Urinary bladder (tissue), 4 donors: ENCODE measurements at regions not wholly inside any gene's neighbourhood (a gene's known extent, or its start where the extent isn't known, plus 50 kb on each side); places are given as distances from the start of the nearest gene placed in this dataset. TPM values are rescaled to one million over a fixed set of nuclear protein-coding genes. Genes with fewer than 3 reads are reported as not detected.

ENCODE experiments used
- DNase-seq: peaks from one replicate; pipeline ENCODE4 v3.0.0-alpha.2; 2015; ENCODE audit errors: extremely low spot score
- H3K27ac ChIP-seq: one replicate; pipeline ENCODE4 v1.5.1; 2013; ENCODE audit warnings: low read depth, mild to moderate bottlenecking, moderate library complexity
- H3K36me3 ChIP-seq: one replicate; pipeline ENCODE4 v1.6.1; 2013; ENCODE audit warnings: mild to moderate bottlenecking, moderate library complexity; ENCODE audit not compliant: insufficient read depth
- H3K4me1 ChIP-seq: one replicate; pipeline ENCODE4 v1.6.1; 2013; ENCODE audit warnings: mild to moderate bottlenecking, moderate library complexity; ENCODE audit not compliant: insufficient read depth
- H3K4me3 ChIP-seq: one replicate; pipeline ENCODE4 v1.5.1; 2013; ENCODE audit warnings: low read depth, low read length
- WGBS: extraction: QIAGEN DNeasy Blood & Tissue Kit; methylation state at CpG from one replicate; pipeline ENCODE4 v1.1.7; 2013; 5-methylcytosine and 5-hydroxymethylcytosine counted together
- small RNA-seq: library from RNA; depleted of rRNA; stranded (forward); fragments of <200 nt; gene quantifications from one replicate; pipeline ENCODE3, GENCODE V24; 2014
- donor health status: healthy with polysubstance abuse.
- donor health status: healthy.

DNA sequence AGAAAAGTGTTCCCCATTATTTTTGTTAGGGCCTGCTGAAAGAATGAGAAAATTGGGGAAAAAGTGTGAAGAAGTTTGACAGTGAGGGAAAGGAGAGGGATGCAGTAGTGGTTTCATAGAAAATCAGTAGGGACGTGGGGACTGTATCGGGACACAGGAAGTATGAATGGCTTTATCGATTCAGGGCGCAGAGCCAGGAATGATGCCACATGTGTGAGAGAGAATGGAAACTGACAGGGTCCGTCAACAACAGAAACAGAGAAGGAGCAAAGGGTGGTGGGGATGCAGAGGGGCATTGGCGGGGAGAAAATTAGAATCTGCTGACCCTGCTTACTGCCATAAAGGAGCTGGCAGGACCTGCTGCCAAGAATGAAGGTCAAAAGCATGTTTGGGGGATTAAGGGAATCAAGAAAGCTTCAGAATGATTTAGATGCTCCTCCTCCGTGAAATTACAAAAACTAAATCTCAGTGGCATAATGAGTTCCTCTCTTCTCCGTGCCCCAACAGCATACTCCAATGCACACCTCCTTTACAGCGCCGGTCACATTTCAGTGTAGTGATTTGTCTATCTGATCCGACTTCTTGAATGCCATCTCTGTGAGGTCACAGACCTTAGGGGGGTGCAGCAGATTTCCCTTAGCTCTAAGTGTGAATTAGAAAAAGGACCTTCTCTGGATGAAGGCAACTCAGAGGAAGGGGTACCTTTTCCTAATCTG, 92.6 kb downstream of the EMP1 start:
- H3K4me3 ChIP-seq = no peak overlapping the region
- no peaks in the 10 kb centered on the region for H3K4me1 ChIP-seq
- H3K36me3 ChIP-seq = no peaks in the 10 kb centered on the region
- 40% methylated on average over 11 of the region's 11 CpGs for WGBS
- no peak overlapping the region for H3K27ac ChIP-seq
- no peak for DNase-seq

DNA sequence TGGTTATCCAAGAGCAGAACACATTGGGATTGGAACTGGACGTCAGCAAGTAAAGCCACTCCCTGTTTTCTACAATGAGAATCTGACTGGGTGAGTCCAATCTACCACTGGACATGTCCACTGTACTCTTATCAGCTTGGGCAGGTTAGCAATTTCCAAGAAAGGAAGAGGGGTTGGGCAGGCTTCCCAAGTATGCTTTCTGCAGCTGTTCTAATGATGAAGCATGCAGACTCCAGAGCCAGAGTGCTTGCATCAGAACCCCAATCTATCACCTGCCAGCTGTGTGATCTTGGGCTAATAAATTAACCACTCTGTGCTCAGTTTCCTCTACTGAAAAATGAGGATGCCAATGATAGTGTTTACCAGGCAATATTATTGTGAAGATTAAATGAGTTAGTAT, 92.0 kb downstream of the EMP1 start:
- H3K36me3 ChIP-seq = no peaks in the 10 kb centered on the region
- no peak overlapping the region for H3K4me3 ChIP-seq
- 16% methylated on average over 1 of the region's 1 CpG for WGBS
- H3K4me1 ChIP-seq = no peaks in the 10 kb centered on the region
- no peak for DNase-seq
- no peak overlapping the region for H3K27ac ChIP-seq

DNA sequence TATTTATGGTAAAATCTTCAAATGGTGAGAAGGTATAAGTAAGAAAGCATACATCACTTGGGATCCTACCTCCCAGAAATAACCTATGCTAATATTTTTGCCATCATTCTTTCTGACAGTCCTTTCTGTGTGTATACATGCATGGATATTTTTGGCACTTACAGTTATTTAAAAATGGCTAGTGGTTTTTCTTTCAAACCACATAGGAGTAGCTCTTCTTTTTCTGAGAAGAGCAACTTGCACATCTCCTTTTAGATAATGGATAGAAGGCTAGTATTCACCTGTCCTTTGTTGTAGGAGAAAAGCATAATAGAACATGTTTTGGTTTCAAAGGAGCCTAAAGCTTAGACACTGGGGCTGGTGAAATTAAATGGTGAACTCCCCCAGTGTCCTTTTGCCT, 87.3 kb downstream of the EMP1 start:
- Histone ChIP-seq H3K4me1 (no peaks in the 10 kb centered on the region), H3K4me3 (no peak overlapping the region), H3K36me3 (no peaks in the 10 kb centered on the region), H3K27ac (no peak overlapping the region)
- no peak for DNase-seq

DNA sequence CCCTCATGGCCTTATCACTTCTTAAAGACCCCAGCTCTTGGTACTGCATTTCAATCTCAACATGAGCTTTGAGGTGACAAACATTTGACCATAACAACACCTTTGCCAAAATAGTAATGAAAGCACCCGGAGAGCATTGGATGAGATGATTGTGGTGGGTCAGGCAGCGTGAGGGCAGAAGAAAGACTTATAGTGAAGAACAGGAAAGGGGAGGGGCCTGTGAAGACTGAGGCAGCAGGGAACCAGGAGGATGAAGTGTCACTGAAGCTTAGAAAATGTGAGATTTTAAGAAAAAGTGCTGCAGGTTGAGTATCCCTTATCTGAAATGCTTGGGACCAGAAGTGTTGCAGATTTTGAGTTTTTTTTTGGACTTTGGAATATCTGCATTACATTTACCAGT, 86.3 kb downstream of the EMP1 start:
- Histone ChIP-seq H3K4me3 (no peak overlapping the region), H3K36me3 (no peaks in the 10 kb centered on the region), H3K27ac (no peak overlapping the region), H3K4me1 (no peaks in the 10 kb centered on the region)
- no peak for DNase-seq
- 75% methylated on average over 2 of the region's 2 CpGs for WGBS

DNA sequence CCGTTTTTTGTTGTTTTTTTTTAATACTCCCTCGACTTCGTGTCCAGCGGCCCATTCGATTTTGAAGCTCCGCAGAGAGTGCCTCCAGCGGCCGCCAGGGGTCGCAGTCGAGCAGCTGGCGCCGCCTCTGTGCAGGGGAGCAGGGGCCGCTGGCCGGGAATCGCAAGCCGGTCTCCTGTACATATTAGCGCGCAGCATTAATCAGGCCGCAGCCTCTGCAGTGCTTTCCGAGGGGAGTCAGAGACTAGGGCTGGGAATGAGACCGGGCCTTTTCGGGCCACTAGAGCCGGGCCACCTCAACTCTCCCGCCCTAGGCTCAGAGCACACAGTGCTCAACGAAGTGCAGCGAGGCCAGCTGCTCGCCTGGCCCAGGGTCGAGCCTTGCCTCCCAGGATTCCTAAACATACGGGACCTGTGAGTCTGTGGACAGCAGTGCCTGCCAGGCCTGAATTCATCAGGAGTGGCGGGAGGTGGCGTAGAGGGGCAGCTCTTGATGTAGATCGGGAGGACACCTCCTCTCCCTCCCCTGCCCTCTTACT, 81.8 kb downstream of the EMP1 start:
- peak; percentile 23 for DNase-seq
- Histone ChIP-seq H3K36me3 (no peaks in the 10 kb centered on the region), H3K4me3 (no peak overlapping the region), H3K4me1 (no peaks in the 10 kb centered on the region), H3K27ac (no peak overlapping the region)
- WGBS = 15% methylated on average over 32 of the region's 32 CpGs

DNA sequence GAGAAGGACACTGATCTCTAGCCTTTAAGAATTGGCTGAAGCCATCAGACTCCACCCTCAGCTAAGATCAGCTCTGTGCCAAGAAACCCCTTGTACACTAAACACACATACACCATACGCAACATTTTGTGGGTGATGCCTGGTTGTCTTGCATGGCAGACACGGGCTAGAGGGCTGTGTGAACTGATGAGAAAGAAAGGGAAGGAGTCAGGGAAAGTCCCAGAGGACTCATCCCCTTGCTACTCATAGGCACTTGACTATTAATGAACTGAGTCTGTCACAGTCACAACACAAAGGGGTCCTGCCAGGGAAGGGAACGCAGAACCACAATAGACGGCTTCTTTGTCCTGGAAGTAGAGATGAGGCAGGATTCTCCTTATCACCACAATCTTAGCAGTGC, 80.8 kb downstream of the EMP1 start:
- H3K27ac ChIP-seq = no peak overlapping the region
- WGBS = 91% methylated on average over 4 of the region's 4 CpGs
- H3K4me1 ChIP-seq = no peaks in the 10 kb centered on the region
- DNase-seq = no peak
- no peaks in the 10 kb centered on the region for H3K36me3 ChIP-seq
- H3K4me3 ChIP-seq = no peak overlapping the region

DNA sequence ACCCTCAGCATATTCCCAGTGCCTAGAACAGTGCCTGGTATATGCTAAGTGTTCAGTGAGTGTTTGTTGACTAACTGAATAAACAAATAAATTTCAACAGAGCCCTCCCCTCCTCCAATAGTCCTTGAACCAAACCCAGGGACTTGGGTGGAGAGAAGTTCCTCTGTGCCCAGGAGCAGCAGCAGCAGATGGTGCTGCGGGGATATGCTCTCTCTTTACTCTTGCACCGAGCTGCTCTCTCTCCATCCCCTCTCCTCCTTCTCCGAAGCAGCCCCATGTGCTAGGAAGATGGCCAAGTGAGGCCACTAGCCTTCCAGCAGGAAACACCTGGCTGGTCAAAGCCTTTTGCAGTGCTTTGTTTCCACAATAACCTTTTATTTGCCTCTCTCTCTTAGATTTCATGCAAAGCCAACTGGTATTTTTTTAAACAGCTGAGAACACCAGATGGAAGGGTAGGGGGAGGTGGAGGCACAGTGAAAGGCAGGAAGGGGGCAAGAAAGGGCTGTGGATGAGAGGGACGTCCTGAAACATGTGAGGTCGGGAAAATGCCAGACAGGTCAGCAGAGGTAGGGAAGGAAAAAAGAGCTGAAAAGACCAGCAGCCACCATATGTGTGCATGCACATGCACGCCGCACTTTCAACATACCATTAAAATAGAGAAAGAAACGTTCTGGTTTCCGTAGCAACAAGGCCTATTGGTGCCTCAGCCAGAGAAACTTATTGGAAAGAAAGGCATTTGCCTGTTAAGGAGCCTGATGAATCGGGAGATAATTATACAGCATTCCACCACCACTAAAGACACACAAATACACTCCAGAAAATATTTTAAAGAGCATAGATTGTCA, 78.9 kb downstream of the EMP1 start:
- Histone ChIP-seq H3K36me3 (no peaks in the 10 kb centered on the region), H3K27ac (no peak overlapping the region), H3K4me3 (no peak overlapping the region), H3K4me1 (no peaks in the 10 kb centered on the region)
- WGBS = 56% methylated on average over 10 of the region's 10 CpGs
- no peak for DNase-seq

DNA sequence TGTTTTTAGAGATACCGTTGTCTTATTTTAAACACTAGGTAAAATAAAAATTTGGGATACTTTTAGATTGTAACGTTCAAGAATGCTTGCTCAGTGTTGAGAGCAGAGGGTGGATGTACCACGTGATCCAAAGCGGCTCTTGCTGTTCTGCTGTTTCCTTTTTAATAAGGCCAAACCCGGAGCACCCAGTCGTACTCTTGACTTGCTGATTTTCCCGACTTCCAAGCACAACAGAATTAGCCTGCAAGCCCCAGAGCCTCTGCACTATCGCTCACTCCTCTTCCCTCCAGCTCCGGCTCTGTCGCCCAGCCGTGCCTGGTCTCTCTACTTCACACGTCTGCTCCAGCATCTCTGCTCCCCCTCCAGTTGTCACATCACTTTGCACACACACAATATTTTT, 77.3 kb downstream of the EMP1 start:
- no peaks in the 10 kb centered on the region for H3K36me3 ChIP-seq
- H3K4me3 ChIP-seq = no peak overlapping the region
- WGBS = 50% methylated on average over 12 of the region's 12 CpGs
- no peak overlapping the region for H3K27ac ChIP-seq
- no peaks in the 10 kb centered on the region for H3K4me1 ChIP-seq
- DNase-seq = no peak

DNA sequence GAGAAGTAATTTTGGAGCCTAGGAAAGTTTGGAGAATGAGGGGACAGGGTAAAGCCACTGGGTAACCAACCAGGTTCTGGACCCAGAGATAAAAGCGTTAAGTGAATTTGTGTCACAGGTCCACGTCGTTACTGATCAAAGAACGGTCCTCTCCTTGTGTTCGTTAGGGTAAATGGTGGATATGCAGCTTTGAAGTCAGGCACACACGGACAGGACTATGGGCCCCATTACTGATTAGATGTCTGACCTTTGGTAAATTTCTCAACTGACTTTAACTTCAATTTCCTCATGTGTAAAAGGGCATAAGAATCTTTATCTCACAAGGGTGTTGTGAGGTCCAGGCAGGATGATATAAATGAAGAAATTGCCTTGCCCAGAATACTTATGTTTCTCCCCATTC, 76.6 kb downstream of the EMP1 start:
- Histone ChIP-seq H3K4me3 (no peak overlapping the region), H3K36me3 (no peaks in the 10 kb centered on the region), H3K27ac (no peak overlapping the region), H3K4me1 (no peaks in the 10 kb centered on the region)
- WGBS = 75% methylated on average over 6 of the region's 6 CpGs
- no peak for DNase-seq

DNA sequence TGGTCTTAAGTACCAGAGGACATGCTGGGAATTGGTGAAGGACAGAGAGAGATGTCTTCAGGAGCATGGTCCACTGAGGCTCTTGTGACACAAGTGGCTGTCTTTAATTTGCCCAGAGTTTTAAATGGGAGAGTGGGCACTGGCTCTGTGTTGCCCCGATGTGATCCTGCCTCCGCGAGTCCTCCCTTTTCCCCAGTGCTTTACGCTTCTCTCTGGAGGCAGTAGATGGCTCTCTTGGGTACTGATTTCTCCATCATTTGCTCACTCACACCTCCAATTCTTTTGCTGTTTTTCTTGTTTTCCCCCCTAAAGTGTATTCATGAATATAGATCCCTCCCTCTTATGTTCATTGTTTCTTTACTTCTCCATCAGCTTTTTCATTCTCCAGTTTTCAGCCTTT, 74.3 kb downstream of the EMP1 start:
- H3K36me3 ChIP-seq = no peaks in the 10 kb centered on the region
- no peaks in the 10 kb centered on the region for H3K4me1 ChIP-seq
- no peak overlapping the region for H3K4me3 ChIP-seq
- DNase-seq = no peak
- no peak overlapping the region for H3K27ac ChIP-seq
- WGBS = 94% methylated on average over 4 of the region's 4 CpGs

Small RNAs in the stretch of these regions (small RNA-seq; reads per million reads assigned to genes)
- not detected for gene RNA5SP353
- gene RNU6-590P = not detected
